Small intestine (tissue), 7 donors: ENCODE measurements at regions not wholly inside any gene's neighbourhood (a gene's known extent, or its start where the extent isn't known, plus 50 kb on each side); places are given as distances from the start of the nearest gene placed in this dataset.

ENCODE experiments used
- DNase-seq, 2 donors: peaks; one replicate each; pipeline versions ENCODE4 v3.0.0 to v3.0.0-alpha.2; 2013
- FAIRE-seq: peaks from 2 replicates; lab custom pipeline; 2012; peaks lifted over from hg19 to GRCh38; lab: Jason Lieb, UNC
- H3K27ac ChIP-seq, 3 donors: one replicate each; pipeline ENCODE4 v1.5.1; 2013; ENCODE audit warnings: low read length in 2 of 3, mild to moderate bottlenecking in 2 of 3, control low read depth in 1 of 3, inconsistent platforms in 1 of 3, low read depth in 1 of 3, moderate library complexity in 1 of 3
- H3K27me3 ChIP-seq, 3 donors: one replicate each; pipeline ENCODE4 v1.6.1; 2013; ENCODE audit warnings: low read length in 3 of 3, inconsistent platforms in 1 of 3; ENCODE audit not compliant: control insufficient read depth in 3 of 3, insufficient read depth in 3 of 3
- H3K36me3 ChIP-seq, 3 donors: one replicate each; pipeline ENCODE4 v1.6.1; 2013; ENCODE audit warnings: low read length in 3 of 3, inconsistent platforms in 1 of 3, low read depth in 1 of 3, mild to moderate bottlenecking in 1 of 3, moderate library complexity in 1 of 3; ENCODE audit not compliant: control insufficient read depth in 3 of 3, insufficient read depth in 2 of 3
- H3K4me1 ChIP-seq, 3 donors: one replicate each; pipeline ENCODE4 v1.6.1; 2013; ENCODE audit warnings: low read length in 2 of 3, inconsistent platforms in 1 of 3, low read depth in 1 of 3, mild to moderate bottlenecking in 1 of 3, moderate library complexity in 1 of 3; ENCODE audit not compliant: control insufficient read depth in 3 of 3, insufficient read depth in 2 of 3
- H3K4me3 ChIP-seq, 3 donors: one replicate each; pipeline ENCODE4 v1.5.1; 2013; ENCODE audit warnings: low read length in 3 of 3, control low read depth in 1 of 3, inconsistent platforms in 1 of 3, low read depth in 1 of 3, mild to moderate bottlenecking in 1 of 3, moderate library complexity in 1 of 3
- H3K9me3 ChIP-seq, 2 donors: one replicate each; pipeline ENCODE4 v1.6.1; 2013; ENCODE audit warnings: low read depth in 1 of 2, low read length in 1 of 2; ENCODE audit not compliant: control insufficient read depth in 2 of 2, insufficient read depth in 1 of 2
- WGBS, 3 donors: extraction: QIAGEN DNeasy Blood & Tissue Kit; methylation state at CpG; one replicate each; pipeline ENCODE4 v1.1.7; 2013; 5-methylcytosine and 5-hydroxymethylcytosine counted together
- donor health status: healthy with polysubstance abuse.
- donor health status: control.
- donor health status: control.
- donor health status: Bipolar disorder and iron deficiency.
- donor health status: healthy.

DNA sequence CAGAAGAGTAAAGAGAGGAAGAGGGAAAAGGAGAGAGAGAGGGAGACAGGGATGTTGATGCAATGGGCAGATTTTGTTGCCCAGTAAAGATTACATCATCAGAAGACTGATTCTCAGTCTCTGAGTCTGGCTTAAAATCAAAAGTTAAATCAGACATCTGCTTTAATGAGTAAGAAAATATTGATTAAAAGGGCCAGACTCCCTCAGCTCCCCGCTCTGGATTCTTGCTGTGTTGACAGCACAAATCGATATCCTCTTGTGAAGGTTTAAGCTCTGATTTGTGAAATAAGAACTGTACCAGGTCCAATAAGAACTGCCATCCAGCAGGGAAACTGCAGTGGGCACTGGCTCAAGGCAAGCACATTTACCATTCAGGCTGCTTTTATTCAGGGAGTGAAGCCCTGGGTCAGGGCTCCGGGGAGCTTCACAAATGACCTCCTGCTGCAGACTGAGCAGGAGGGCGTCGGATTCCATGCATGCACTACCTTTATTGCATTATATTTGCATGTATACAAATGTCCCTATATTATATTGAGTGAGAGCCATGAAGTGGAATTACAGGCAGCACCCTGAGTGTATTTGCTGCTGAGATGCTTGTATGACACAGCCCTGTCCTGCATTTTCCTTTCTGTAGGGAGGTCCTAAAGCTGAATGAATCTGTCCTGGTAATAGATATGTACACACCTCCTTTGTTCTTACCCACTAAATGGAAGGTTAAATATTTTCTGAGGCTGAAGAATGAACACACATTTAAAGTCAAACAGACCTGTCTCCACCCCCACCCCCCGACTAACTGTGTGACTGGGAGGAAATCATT is 401.5 kb downstream of the REEP3 start:
- DNase-seq, result no peak
- Histone ChIP-seq H3K4me3 (no peak overlapping the region), H3K36me3 (no peaks in the 10 kb centered on the region), H3K27ac (no peak overlapping the region), H3K4me1 (no peaks in the 10 kb centered on the region), H3K9me3 (no peaks in the 10 kb centered on the region), H3K27me3 (no peaks in the 10 kb centered on the region)
- WGBS, 3 donors, result 14 to 49% (median 27%) methylated on average over 6 of the region's 6 CpGs
- no peak for FAIRE-seq

DNA sequence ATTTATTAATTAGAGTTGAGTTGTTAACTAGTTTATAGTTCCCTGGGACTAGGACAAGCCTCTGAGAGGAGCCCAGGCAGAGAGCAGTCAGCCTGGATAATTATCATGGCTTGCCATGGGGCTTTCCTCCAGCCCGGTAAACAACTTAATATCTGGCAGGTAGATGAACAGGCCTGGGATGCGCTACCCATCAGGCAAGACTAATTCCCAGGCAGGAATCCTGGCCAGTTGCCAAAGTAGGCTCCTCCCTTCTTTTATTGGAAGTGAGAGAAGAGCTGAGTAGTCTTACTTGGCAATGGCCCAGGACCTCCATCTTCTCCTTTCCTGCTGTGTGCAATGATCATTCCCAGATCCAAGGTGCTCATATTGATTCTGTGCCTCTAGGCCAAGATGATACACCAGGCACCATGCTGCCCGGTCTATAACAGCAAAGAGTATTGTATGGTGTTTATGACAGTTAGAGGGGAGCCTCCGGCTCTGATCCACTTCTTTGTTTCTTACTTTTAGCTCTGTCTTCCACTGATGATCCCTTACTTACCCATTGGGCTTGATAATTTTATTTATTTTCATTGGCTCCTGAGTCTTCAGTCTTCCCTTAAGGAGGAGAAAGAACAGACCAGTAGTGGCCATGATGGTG is 408.7 kb downstream of the REEP3 start:
- H3K36me3 ChIP-seq, result no peaks in the 10 kb centered on the region
- H3K4me3 ChIP-seq, result no peak overlapping the region
- no peaks in the 10 kb centered on the region for H3K27me3 ChIP-seq
- no peaks in the 10 kb centered on the region for H3K4me1 ChIP-seq
- no peak overlapping the region for H3K27ac ChIP-seq
- no peaks in the 10 kb centered on the region for H3K9me3 ChIP-seq
- 65 to 83% (median 73%) methylated on average over 4 of the region's 4 CpGs for WGBS, 3 donors
- DNase-seq (no peak), FAIRE-seq (no peak)

DNA sequence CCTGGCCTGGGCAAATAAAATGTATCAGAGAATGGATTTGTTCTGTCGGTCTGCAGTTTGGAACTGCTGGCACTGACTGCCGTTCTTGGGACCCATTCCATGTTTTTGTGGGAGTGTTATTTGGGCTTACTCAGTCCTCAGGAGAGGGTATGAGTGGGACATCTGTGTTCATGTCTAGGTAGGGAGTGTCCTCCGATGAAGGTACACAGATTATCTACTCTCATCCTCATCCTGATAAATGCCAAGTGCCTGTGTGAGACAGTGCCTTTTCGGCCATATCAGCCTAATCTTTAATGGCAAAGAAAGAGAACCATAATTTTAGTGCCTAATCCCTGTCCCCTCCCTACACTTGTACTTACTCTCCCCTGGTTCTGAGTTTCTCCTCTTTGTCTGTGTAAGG is 409.4 kb downstream of the REEP3 start:
- no peak for DNase-seq
- no peak for FAIRE-seq
- 80 to 87% (median 84%) methylated on average over 4 of the region's 4 CpGs for WGBS, 3 donors
- Histone ChIP-seq H3K4me1 (no peaks in the 10 kb centered on the region), H3K36me3 (no peaks in the 10 kb centered on the region), H3K27ac (no peak overlapping the region), H3K9me3 (no peaks in the 10 kb centered on the region), H3K27me3 (no peaks in the 10 kb centered on the region), H3K4me3 (no peak overlapping the region)

DNA sequence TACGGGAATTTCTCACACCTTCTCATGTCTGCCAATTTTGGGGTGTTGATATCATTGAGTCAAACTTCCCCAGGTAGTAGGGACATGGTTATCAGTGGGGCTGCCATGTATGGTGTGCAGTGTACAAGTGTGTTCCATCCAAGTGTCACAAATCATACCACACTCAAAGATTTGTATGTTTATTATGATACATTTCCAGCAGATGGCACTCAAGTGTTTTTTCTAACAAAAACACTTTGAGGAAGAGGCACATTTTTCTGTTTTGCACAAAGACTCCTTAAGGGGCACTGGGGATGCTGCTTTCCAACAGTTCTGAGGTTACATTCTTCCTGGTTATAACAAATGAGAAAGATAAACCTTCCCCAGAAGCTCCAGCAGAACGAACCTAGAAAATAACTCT is 414.5 kb downstream of the REEP3 start:
- Histone ChIP-seq H3K36me3 (no peaks in the 10 kb centered on the region), H3K4me1 (no peaks in the 10 kb centered on the region), H3K4me3 (no peak overlapping the region), H3K9me3 (no peaks in the 10 kb centered on the region), H3K27me3 (peaks cover 0 to 3% (median 0%) of the 10 kb centered on the region in 3 donors), H3K27ac (no peak overlapping the region)
- FAIRE-seq, result no peak
- no peak for DNase-seq
- WGBS, 3 donors, result 56 to 60% (median 57%) methylated on average over 2 of the region's 2 CpGs

DNA sequence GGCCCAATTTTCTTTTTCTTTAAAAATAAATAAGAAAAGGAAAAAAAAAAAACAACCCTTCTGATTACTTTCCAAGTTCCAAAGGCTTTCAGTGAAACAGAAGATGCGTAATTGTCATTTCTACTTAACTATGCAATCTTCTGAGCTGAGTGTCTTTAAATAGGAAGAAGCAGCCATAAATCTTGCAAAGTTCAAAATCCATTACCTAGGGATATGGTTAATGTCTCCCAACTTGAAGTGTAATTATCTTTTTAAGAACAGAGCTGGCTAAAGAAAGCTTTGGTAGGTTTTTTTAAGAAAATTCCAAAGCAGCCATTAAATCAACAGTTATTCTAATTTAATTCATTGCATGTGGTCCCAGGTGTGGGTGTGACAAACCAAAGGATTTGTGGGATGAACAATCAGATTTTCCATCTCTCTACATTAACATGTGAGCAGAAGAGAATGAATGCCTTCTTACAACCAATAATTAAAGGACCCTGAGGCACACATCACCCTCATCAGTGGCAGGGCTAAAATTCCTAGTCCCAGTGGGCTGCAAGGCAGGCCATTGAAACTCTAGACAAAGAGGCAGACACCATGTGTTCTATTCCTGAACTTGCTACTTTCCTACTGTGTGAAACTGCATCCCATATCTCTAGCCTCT is 419.2 kb downstream of the REEP3 start:
- Histone ChIP-seq H3K4me1 (no peaks in the 10 kb centered on the region), H3K27me3 (peaks cover 0 to 3% (median 0%) of the 10 kb centered on the region in 3 donors), H3K27ac (no peak overlapping the region), H3K4me3 (no peak overlapping the region), H3K36me3 (no peaks in the 10 kb centered on the region), H3K9me3 (no peaks in the 10 kb centered on the region)
- DNase-seq (no peak), FAIRE-seq (no peak)
- 73 to 87% (median 76%) methylated on average over 1 of the region's 1 CpG for WGBS, 3 donors

DNA sequence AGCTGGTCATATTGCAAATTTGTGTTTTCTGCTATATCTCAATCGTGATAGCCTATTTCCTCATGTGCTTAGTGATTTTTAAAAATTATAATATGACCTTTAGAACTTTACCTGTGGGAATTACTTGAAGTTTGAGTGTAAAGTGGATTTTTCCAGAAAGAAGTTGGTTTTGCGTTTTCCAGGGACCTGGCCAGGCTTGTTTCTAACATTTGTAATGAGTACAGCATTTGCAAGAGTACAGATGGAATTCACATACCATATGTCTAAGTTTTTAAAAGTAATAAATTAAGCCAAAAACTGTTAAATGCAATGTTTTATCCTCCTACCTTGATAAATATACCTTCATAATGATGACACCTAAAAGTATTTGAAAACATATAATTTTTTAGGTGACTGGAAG is 443.2 kb downstream of the REEP3 start:
- Histone ChIP-seq H3K27me3 (no peaks in the 10 kb centered on the region), H3K4me1 (no peaks in the 10 kb centered on the region), H3K4me3 (no peak overlapping the region), H3K36me3 (no peaks in the 10 kb centered on the region), H3K27ac (no peak overlapping the region), H3K9me3 (no peaks in the 10 kb centered on the region)
- DNase-seq (no peak), FAIRE-seq (no peak)
- WGBS, 3 donors, result 55 to 74% (median 61%) methylated on average over 2 of the region's 2 CpGs

DNA sequence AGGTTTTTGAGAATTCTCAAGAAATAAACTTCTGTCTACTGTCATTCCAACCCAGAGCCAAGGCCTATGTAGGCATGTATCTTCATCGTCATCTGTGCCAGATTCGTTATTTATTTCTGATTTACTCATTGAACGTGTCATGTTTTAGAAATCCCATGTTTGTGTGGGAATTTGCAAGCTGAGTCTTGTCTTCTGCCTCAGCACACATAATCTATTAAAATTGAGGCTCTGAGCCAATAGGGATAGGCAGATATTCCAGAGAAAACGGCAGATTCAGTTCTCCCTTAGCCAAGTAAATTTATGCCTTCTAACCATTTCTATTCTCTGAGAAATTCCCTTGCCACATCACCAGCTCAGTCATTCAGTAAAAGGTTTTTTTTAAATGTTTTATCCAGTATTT is 444.6 kb downstream of the REEP3 start:
- 60 to 70% (median 62%) methylated on average over 4 of the region's 4 CpGs for WGBS, 3 donors
- H3K4me1 ChIP-seq, result no peaks in the 10 kb centered on the region
- no peak overlapping the region for H3K27ac ChIP-seq
- no peaks in the 10 kb centered on the region for H3K9me3 ChIP-seq
- H3K36me3 ChIP-seq, result no peaks in the 10 kb centered on the region
- H3K27me3 ChIP-seq, result no peaks in the 10 kb centered on the region
- FAIRE-seq (no peak), DNase-seq (no peak)
- H3K4me3 ChIP-seq, result no peak overlapping the region

DNA sequence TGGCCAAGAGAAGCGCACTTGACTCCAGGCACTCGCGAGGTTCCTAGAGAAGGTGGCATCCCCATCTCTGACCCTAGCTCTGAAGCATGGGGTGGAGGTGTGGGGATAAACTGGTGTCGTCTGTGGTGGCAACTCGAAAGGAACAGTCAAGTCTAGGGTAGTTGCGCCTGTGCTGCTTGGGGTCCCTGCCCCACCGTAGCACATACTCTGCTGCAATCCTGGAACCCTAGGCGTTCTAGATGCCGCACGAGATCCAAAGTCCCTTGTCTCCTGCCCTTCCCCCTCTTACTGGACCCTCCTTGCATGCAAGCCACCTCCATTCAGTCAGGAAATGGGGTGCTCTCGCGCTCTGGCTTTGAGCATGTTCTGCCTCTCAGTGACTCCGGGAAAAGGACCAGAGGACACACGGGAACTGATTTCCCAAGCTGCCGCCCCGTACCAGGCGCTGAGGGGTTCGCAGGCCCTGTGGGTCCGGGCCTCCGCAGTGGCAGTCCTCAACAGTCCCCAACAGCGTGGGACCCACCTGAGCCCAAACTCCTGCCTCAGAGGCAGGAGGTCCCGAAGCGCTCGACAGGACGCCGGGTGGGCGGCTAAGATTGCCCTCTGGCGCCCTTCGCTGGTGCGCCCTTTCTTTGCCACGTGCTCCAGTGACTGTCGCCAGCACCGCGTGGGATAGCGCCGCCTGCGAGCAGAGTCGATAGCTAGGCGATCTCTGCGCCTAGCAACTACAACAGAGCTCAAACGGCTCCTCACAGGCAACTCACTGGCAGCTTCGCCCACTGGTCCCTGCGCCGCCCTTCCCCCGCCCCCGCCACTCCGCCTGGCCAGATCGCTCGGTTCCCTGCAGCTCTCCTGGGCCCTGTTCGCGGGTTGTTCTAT is 452.0 kb downstream of the REEP3 start:
- 85 to 88% (median 88%) methylated on average over 47 to 51 of the region's 51 CpGs for WGBS, 3 donors
- no peaks in the 10 kb centered on the region for H3K4me1 ChIP-seq
- peaks cover 0 to 3% of the 10 kb centered on the region in 2 donors for H3K9me3 ChIP-seq
- no peaks in the 10 kb centered on the region for H3K27me3 ChIP-seq
- H3K4me3 ChIP-seq, result no peak overlapping the region
- DNase-seq, result no peak
- FAIRE-seq, result no peak
- no peaks in the 10 kb centered on the region for H3K36me3 ChIP-seq
- H3K27ac ChIP-seq, result no peak overlapping the region
